Sigmoid colon (tissue), 4 donors: ENCODE measurements at regions not wholly inside any gene's neighbourhood (a gene's known extent, or its start where the extent isn't known, plus 50 kb on each side); places are given as distances from the start of the nearest gene placed in this dataset.

ENCODE experiments used
- POLR2A ChIP-seq, 2 donors: fragments of 450-650 bp; IDR thresholded peaks; one replicate each; pipeline ENCODE4 v1.6.1; 2016; ENCODE audit warnings: antibody characterized with exemption in 2 of 2, mild to moderate bottlenecking in 2 of 2, moderate library complexity in 2 of 2
- POLR2AphosphoS5 ChIP-seq, 4 donors: sonication (generic); formaldehyde crosslinking; IDR thresholded peaks; one replicate each; pipeline ENCODE4 v1.6.1; 2017; ENCODE audit warnings: antibody characterized with exemption in 4 of 4
- TF ChIP-seq, protein P1 (sequence below), 4 experiments: fragments of 450-650 bp in 3 of 4; fragments of 200-600 bp in 1 of 4; IDR thresholded peaks; one replicate each; pipeline ENCODE4 v1.5.1; 2016 to 2019; ENCODE audit warnings: antibody characterized with exemption in 4 of 4, mild to moderate bottlenecking in 3 of 4, moderate library complexity in 2 of 4

DNA sequence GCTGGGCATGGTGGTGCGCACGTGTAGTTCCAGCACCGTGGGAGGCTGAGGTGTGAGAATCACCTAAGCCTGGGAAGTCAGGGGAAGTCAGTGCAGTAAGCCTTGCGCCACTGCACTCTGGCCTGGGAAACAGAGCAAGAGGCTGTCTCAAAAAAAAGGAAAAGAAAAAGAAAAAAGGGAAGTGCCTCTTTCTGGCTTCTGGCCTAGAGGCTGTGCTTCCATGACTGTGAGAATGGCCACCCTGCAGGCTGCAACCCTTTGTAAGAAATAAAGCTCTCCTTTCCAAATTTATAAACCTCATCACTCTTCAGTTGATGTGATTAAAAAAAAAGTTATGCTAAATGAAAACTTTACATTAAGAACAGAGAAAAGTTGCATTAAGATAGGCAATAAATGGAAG, 774.3 kb downstream of the TUSC7 start:
- TF ChIP-seq, protein P1, sequence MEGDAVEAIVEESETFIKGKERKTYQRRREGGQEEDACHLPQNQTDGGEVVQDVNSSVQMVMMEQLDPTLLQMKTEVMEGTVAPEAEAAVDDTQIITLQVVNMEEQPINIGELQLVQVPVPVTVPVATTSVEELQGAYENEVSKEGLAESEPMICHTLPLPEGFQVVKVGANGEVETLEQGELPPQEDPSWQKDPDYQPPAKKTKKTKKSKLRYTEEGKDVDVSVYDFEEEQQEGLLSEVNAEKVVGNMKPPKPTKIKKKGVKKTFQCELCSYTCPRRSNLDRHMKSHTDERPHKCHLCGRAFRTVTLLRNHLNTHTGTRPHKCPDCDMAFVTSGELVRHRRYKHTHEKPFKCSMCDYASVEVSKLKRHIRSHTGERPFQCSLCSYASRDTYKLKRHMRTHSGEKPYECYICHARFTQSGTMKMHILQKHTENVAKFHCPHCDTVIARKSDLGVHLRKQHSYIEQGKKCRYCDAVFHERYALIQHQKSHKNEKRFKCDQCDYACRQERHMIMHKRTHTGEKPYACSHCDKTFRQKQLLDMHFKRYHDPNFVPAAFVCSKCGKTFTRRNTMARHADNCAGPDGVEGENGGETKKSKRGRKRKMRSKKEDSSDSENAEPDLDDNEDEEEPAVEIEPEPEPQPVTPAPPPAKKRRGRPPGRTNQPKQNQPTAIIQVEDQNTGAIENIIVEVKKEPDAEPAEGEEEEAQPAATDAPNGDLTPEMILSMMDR (IDR thresholded peaks at IDR 0.05), result no peak
- TF ChIP-seq POLR2A (IDR thresholded peaks at IDR 0.05) (no peak), POLR2AphosphoS5 (IDR thresholded peaks at IDR 0.05) (no peak)
